HepG2 (cell line): ENCODE measurements at regions not wholly inside any gene's neighbourhood (a gene's known extent, or its start where the extent isn't known, plus 50 kb on each side); places are given as distances from the start of the nearest gene placed in this dataset.

Source experiments
- ATAC-seq: fragments of 200-7000 bp; cut with Tn5 transposase; 3 replicates; pipeline ENCODE4 v1.9.1; 2020; ENCODE audit warnings: mild to moderate bottlenecking, moderate library complexity
- BruUV-seq: library from RNA; stranded (reverse); fragments of 400-500 nt; replicated peaks from 2 replicates; lab custom pipeline; 2021; lab: Mats Ljungman, UMichigan
- CTCF ChIA-PET: fragments of 300-600 bp; formaldehyde crosslinking; extraction: SDS; loops from one replicate; lab custom pipeline; 2021; ENCODE audit warnings: low total read pairs, inconsistent platforms, low intra/inter-chr PET ratio; lab: Yijun Ruan, JAX
- POLR2A ChIA-PET: fragments of 350-600 bp; sonication (Branson Sonifier 250); formaldehyde crosslinking; loops from one replicate; lab custom pipeline; 2020; ENCODE audit warnings: antibody characterized with exemption, inconsistent platforms; lab: Yijun Ruan, JAX
- DNase-seq: peaks from one replicate; pipeline ENCODE4 v3.0.0-alpha.2; 2015; ENCODE audit warnings: low spot score
- FAIRE-seq: peaks from 3 replicates; lab custom pipeline; 2011; peaks lifted over from hg19 to GRCh38; lab: Jason Lieb, UNC
- H2AFZ ChIP-seq: one replicate; pipeline ENCODE4 v1.6.1; 2011; ENCODE audit warnings: low read length, inconsistent platforms
- H3K27ac ChIP-seq: fragments of 300-600 bp; 3 replicates; pipeline ENCODE4 v1.8.0; 2011; ENCODE audit warnings: mixed run types, mild to moderate bottlenecking, mixed read lengths, low read length, inconsistent platforms; ENCODE audit not compliant: insufficient read depth; ENCODE audit errors: extremely low read length
- H3K27me3 ChIP-seq, 2 experiments: fragments of 200-600 bp in 1 of 2; 2 replicates in 1 of 2; 3 replicates in 1 of 2; pipeline versions ENCODE4 v1.6.0 to v1.8.0; 2011; ENCODE audit warnings: low read length in 2 of 2, mild to moderate bottlenecking in 2 of 2, moderate library complexity in 2 of 2, inconsistent platforms in 1 of 2; ENCODE audit not compliant: insufficient read depth in 2 of 2, control insufficient read depth in 1 of 2
- H3K36me3 ChIP-seq, 2 experiments: fragments of 200-600 bp in 1 of 2; replicated peaks in 1 of 2; 2 replicates in 1 of 2; 3 replicates in 1 of 2; pipeline versions ENCODE4 v1.5.1 to v1.8.0; 2011; ENCODE audit warnings: low read length in 2 of 2, inconsistent platforms in 1 of 2; ENCODE audit not compliant: insufficient read depth in 2 of 2, control insufficient read depth in 1 of 2
- H3K4me1 ChIP-seq: 2 replicates; pipeline ENCODE4 v1.5.1; 2012; ENCODE audit warnings: low read length, inconsistent platforms; ENCODE audit not compliant: insufficient read depth
- H3K4me2 ChIP-seq: 2 replicates; pipeline ENCODE4 v1.6.0; 2011; ENCODE audit warnings: low read depth, low read length, inconsistent platforms
- H3K4me3 ChIP-seq, 3 experiments: fragments of 200-600 bp in 1 of 3; sonication (generic), shearing (Covaris generic) in 1 of 3; replicated peaks in 1 of 3; 2 replicates each; pipeline ENCODE4 v1.5.1; 2011 to 2016; ENCODE audit warnings: low read length in 3 of 3, inconsistent platforms in 2 of 3, low read depth in 2 of 3, mild to moderate bottlenecking in 2 of 3, control low read depth in 1 of 3, mixed read lengths in 1 of 3; ENCODE audit not compliant: insufficient read depth in 1 of 3
- H3K79me2 ChIP-seq: one replicate; pipeline ENCODE4 v1.6.1; 2011; ENCODE audit warnings: low read length, inconsistent platforms; ENCODE audit not compliant: insufficient read depth
- H3K9ac ChIP-seq: 2 replicates; pipeline ENCODE4 v1.6.0; 2011; ENCODE audit warnings: mild to moderate bottlenecking, low read depth, low read length, inconsistent platforms; ENCODE audit not compliant: insufficient read depth
- H3K9me3 ChIP-seq: 2 replicates; pipeline ENCODE4 v1.5.1; 2012; ENCODE audit warnings: mild to moderate bottlenecking, low read length
- H4K20me1 ChIP-seq: 2 replicates; pipeline ENCODE4 v1.6.0; 2011; ENCODE audit warnings: inconsistent platforms, mild to moderate bottlenecking, low read length, moderate library complexity; ENCODE audit not compliant: insufficient read depth
- AFF4 ChIP-seq: sonication (generic); formaldehyde crosslinking; IDR thresholded peaks from 2 replicates; pipeline ENCODE4 v1.4.0; 2020; ENCODE audit warnings: missing genetic modification reagents
- CERS6 ChIP-seq: sonication (generic); formaldehyde crosslinking; IDR thresholded peaks from 2 replicates; pipeline ENCODE4 v1.5.0; 2020; ENCODE audit warnings: missing genetic modification reagents
- CHCHD3 ChIP-seq: sonication (generic); formaldehyde crosslinking; IDR thresholded peaks from 2 replicates; pipeline ENCODE4 v1.8.0; 2022; ENCODE audit warnings: mild to moderate bottlenecking, missing genetic modification reagents, moderate library complexity
- MAF1 ChIP-seq: sonication (generic); formaldehyde crosslinking; IDR thresholded peaks from 2 replicates; pipeline ENCODE4 v1.5.0; 2020; ENCODE audit warnings: missing genetic modification reagents, borderline replicate concordance
- NFE2L2 ChIP-seq: fragments of 150-350 bp; IDR thresholded peaks from 2 replicates; pipeline ENCODE4 v1.6.1; 2014; ENCODE audit warnings: low read length
- NFYB ChIP-seq: sonication (generic); formaldehyde crosslinking; IDR thresholded peaks from 2 replicates; pipeline ENCODE4 v1.4.0; 2020; ENCODE audit warnings: missing genetic modification reagents
- NR1H2 ChIP-seq: sonication (generic); formaldehyde crosslinking; IDR thresholded peaks from 2 replicates; pipeline ENCODE4 v1.8.1; 2022; ENCODE audit warnings: low read depth, missing genetic modification reagents, borderline replicate concordance
- NR3C1 ChIP-seq: sonication (generic); formaldehyde crosslinking; IDR thresholded peaks from 2 replicates; pipeline ENCODE4 v1.4.0; 2020; ENCODE audit warnings: missing genetic modification reagents
- REPIN1 ChIP-seq: sonication (generic); formaldehyde crosslinking; IDR thresholded peaks from 2 replicates; pipeline ENCODE4 v1.8.0; 2022; ENCODE audit warnings: missing genetic modification reagents, low read depth, mild to moderate bottlenecking, borderline replicate concordance
- RFX3 ChIP-seq: IDR thresholded peaks from 2 replicates; pipeline ENCODE4 v1.6.1; 2016; ENCODE audit warnings: missing biosample characterization, missing genetic modification reagents
- SP4 ChIP-seq: sonication (generic); formaldehyde crosslinking; IDR thresholded peaks from 2 replicates; pipeline ENCODE4 v1.8.1; 2023; ENCODE audit warnings: mild to moderate bottlenecking, missing genetic modification reagents
- TEAD2 ChIP-seq: sonication (generic); formaldehyde crosslinking; IDR thresholded peaks from 2 replicates; pipeline ENCODE4 v1.9.0; 2021; ENCODE audit warnings: missing genetic modification reagents
- THAP8 ChIP-seq: sonication (generic); formaldehyde crosslinking; IDR thresholded peaks from 2 replicates; pipeline ENCODE4 v1.5.1; 2020; ENCODE audit warnings: missing genetic modification reagents, mild to moderate bottlenecking, borderline replicate concordance
- ZNF24 ChIP-seq: fragments of 450-650 bp; IDR thresholded peaks from 2 replicates; pipeline ENCODE4 v1.6.1; 2017; ENCODE audit warnings: antibody characterized with exemption, mild to moderate bottlenecking
- ZNF34 ChIP-seq: sonication (generic); formaldehyde crosslinking; IDR thresholded peaks from 2 replicates; pipeline ENCODE4 v1.4.0; 2020; ENCODE audit warnings: mild to moderate bottlenecking, missing genetic modification reagents, borderline replicate concordance
- ZNF672 ChIP-seq: sonication (generic); formaldehyde crosslinking; IDR thresholded peaks from 2 replicates; pipeline ENCODE4 v1.8.1; 2022; ENCODE audit warnings: missing genetic modification reagents
- ZNF878 ChIP-seq: sonication (generic); formaldehyde crosslinking; IDR thresholded peaks from 2 replicates; pipeline ENCODE4 v1.8.1; 2023; ENCODE audit warnings: mild to moderate bottlenecking, missing genetic modification reagents, moderate library complexity
- ZSCAN25 ChIP-seq: sonication (generic); formaldehyde crosslinking; IDR thresholded peaks from 2 replicates; pipeline ENCODE4 v1.8.0; 2022; ENCODE audit warnings: mild to moderate bottlenecking, missing genetic modification reagents
- WGBS: methylation state at CpG from one replicate; pipeline ENCODE4 v1.1.6; 2017; ENCODE audit warnings: low lambda C conversion rate; 5-methylcytosine and 5-hydroxymethylcytosine counted together
- in situ Hi-C: cut with HindIII; loops from 2 replicates; pipeline ENCODE4 v1.10.0; 2017; ENCODE audit warnings: low pct_unique_long_range_greater_than_20kb; ENCODE audit not compliant: extremely low pct_ligation_motif_present
- intact Hi-C: fragments of 100-400 bp; cut with micrococcal nuclease; formaldehyde crosslinking; loops from one replicate; pipeline ENCODE4 v1.10.0; 2022; ENCODE audit not compliant: unreplicated experiment

- intact Hi-C loops = no loop called here
- DNase-seq (no peak), FAIRE-seq (no peak), ATAC-seq (no peak)
- ChIA-PET CTCF (no interaction called here), POLR2A (no interaction called here)
- Histone ChIP-seq H2AFZ (no peak overlapping the region), H3K79me2 (no peaks in the 10 kb centered on the region), H3K36me3 (no peaks in the 10 kb centered on the region), H3K9ac (no peak overlapping the region), H3K27ac (no peak overlapping the region), H3K9me3 (no peaks in the 10 kb centered on the region), H3K4me1 (no peaks in the 10 kb centered on the region), H4K20me1 (no peaks in the 10 kb centered on the region), H3K27me3 (no peaks in the 10 kb centered on the region), H3K4me3 (no peak overlapping the region), H3K4me2 (no peak overlapping the region)
- 24% methylated on average over 8 of the region's 8 CpGs for WGBS
- TF ChIP-seq NFE2L2 = no peak
- no peak for TF ChIP-seq NR1H2
- TF ChIP-seq RFX3 (CRISPR knock-in tag) = no peak
- TF ChIP-seq NR3C1 (CRISPR knock-in tag) = no peak
- no peak for TF ChIP-seq CHCHD3 (CRISPR knock-in tag)
- no peak for TF ChIP-seq ZNF24
- no peak for TF ChIP-seq ZNF878
- no peak for TF ChIP-seq SP4 (CRISPR knock-in tag)
- TF ChIP-seq CERS6 (CRISPR knock-in tag) = no peak
- no peak for TF ChIP-seq ZNF34 (CRISPR knock-in tag)
- TF ChIP-seq AFF4 = no peak
- TF ChIP-seq REPIN1 (CRISPR knock-in tag) = no peak
- TF ChIP-seq NFYB (CRISPR knock-in tag) = no peak
- no peak for TF ChIP-seq THAP8 (CRISPR knock-in tag)
- TF ChIP-seq ZNF672 (CRISPR knock-in tag) = no peak
- TF ChIP-seq ZSCAN25 (CRISPR knock-in tag) = no peak
- TF ChIP-seq TEAD2 (CRISPR knock-in tag) = no peak
- no peak for TF ChIP-seq MAF1 (CRISPR knock-in tag)
- in situ Hi-C loops = no loop called here
- BruUV-seq = no TSS peak
These were observed 97.1 kb upstream of the SLC4A4 start for GRCh38 chr4:71241501-71242288.
